Transverse colon (tissue), 3 donors: ENCODE measurements at regions not wholly inside any gene's neighbourhood (a gene's known extent, or its start where the extent isn't known, plus 50 kb on each side); places are given as distances from the start of the nearest gene placed in this dataset.

Experiments used
- EP300 ChIP-seq: sonication (generic); formaldehyde crosslinking; IDR thresholded peaks from one replicate; pipeline ENCODE4 v1.6.1; 2017; ENCODE audit warnings: antibody characterized with exemption, low read depth
- POLR2A ChIP-seq: fragments of 450-650 bp; IDR thresholded peaks from one replicate; pipeline ENCODE4 v1.6.1; 2016; ENCODE audit warnings: antibody characterized with exemption, mild to moderate bottlenecking, moderate library complexity
- TF ChIP-seq, protein P1 (sequence below), 5 experiments: fragments of 200-600 bp in 3 of 5; fragments of 450-650 bp in 2 of 5; sonication (generic) in 3 of 5; IDR thresholded peaks; 1 replicate in 2 of 5; 2 replicates in 3 of 5; pipeline ENCODE4 v1.5.1; 2016 to 2017; ENCODE audit warnings: antibody characterized with exemption in 5 of 5, inconsistent platforms in 3 of 5, mild to moderate bottlenecking in 2 of 5, moderate library complexity in 1 of 5

DNA sequence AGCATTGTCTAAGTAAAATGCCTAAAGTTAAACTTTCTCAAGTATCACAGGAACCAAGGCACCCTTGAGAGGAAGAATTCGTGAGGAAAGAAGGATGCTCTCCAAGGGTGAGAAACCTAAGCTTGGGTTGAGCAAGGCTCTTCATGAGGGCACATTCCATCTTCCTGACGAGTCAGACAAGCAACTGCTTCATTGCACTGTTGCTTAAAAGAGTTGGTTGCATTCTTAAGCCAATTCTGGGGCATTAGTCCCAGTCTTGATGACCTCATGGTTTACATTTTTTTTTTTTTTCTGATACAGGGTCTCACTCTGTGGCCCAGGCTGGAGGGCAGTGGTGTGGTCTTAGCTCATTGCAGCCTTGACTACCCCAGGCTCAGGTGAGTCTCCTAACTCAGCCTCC lies 237.5 kb downstream of the ACTR3 start:
- TF ChIP-seq, protein P1, sequence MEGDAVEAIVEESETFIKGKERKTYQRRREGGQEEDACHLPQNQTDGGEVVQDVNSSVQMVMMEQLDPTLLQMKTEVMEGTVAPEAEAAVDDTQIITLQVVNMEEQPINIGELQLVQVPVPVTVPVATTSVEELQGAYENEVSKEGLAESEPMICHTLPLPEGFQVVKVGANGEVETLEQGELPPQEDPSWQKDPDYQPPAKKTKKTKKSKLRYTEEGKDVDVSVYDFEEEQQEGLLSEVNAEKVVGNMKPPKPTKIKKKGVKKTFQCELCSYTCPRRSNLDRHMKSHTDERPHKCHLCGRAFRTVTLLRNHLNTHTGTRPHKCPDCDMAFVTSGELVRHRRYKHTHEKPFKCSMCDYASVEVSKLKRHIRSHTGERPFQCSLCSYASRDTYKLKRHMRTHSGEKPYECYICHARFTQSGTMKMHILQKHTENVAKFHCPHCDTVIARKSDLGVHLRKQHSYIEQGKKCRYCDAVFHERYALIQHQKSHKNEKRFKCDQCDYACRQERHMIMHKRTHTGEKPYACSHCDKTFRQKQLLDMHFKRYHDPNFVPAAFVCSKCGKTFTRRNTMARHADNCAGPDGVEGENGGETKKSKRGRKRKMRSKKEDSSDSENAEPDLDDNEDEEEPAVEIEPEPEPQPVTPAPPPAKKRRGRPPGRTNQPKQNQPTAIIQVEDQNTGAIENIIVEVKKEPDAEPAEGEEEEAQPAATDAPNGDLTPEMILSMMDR (IDR thresholded peaks at IDR 0.05), result no peak
- TF ChIP-seq EP300, result no peak
- TF ChIP-seq POLR2A, result no peak
